Activated CD4-positive, alpha-beta T cell treated with anti-CD3 and anti-CD28 coated beads for 36 hours (primary cell): ENCODE measurements at regions not wholly inside any gene's neighbourhood (a gene's known extent, or its start where the extent isn't known, plus 50 kb on each side); places are given as distances from the start of the nearest gene placed in this dataset.
"Not testable (repeated sequence)": the region's sequence is repeated elsewhere in the genome, so short reads cannot be mapped to it uniquely, and the experiment has no call there.

Source experiments
- ATAC-seq: fragments of 200-7000 bp; cut with Tn5 transposase; one replicate; pipeline ENCODE4 v1.10.0; 2021; ENCODE audit warnings: mild to moderate bottlenecking, moderate library complexity
- CTCF ChIA-PET: fragments of 350-600 bp; sonication (Branson Sonifier 250); formaldehyde crosslinking; loops from one replicate; lab custom pipeline; 2021; ENCODE audit warnings: antibody characterized with exemption; lab: Charles Lee
- POLR2A ChIA-PET: fragments of 350-600 bp; sonication (Branson Sonifier 250); formaldehyde crosslinking; loops from one replicate; lab custom pipeline; 2021; ENCODE audit warnings: antibody characterized with exemption, inconsistent platforms; lab: Charles Lee
- DNase-seq: peaks from one replicate; pipeline ENCODE4 v3.0.0-alpha.2; 2020
- H3K27ac Mint-ChIP-seq: one replicate; pipeline ENCODE4 v1.8.0; 2021; ENCODE audit warnings: mixed read lengths
- H3K27me3 Mint-ChIP-seq: one replicate; pipeline ENCODE4 v1.8.0; 2021; ENCODE audit warnings: mixed read lengths
- H3K36me3 Mint-ChIP-seq: one replicate; pipeline ENCODE4 v1.8.0; 2021; ENCODE audit warnings: low read depth, mixed read lengths
- H3K4me1 Mint-ChIP-seq: one replicate; pipeline ENCODE4 v1.8.0; 2021; ENCODE audit warnings: mixed read lengths
- H3K4me3 Mint-ChIP-seq: one replicate; pipeline ENCODE4 v1.8.0; 2021; ENCODE audit warnings: mild to moderate bottlenecking, moderate library complexity, mixed read lengths
- H3K9me3 Mint-ChIP-seq: one replicate; pipeline ENCODE4 v1.8.0; 2021; ENCODE audit warnings: low read depth, mixed read lengths
- intact Hi-C, 2 experiments: fragments of 100-400 bp; cut with DNase I in 1 of 2; cut with micrococcal nuclease in 1 of 2; formaldehyde crosslinking; loops; one replicate each; pipeline versions ENCODE4 v1.14.2 to v1.15.1; 2022 to 2024; cut with DNase I, micrococcal nuclease

DNA sequence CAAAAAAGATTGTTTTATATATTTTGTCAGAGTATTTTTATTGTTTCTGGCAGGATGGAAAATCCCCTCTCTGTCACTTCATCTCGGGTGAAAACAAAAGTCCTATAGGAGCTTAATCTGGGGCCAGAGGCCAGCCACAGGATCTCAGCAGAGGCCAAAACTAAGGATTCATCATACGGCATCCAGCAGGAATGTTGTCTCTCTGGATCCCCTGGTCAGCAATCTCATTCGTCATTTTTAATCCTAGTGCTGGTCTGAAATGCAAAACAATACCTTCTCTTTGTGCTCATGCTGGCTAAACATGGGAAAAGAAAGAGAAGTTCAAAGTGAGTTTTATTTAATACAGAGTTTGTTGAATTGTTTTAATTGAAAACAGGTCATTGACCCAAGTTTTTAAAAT lies 482.5 kb upstream of the AUTS2 start:
- DNase-seq (no peak), ATAC-seq (no peak)
- Mint-ChIP-seq H3K27ac (no peak overlapping the region), H3K4me1 (no peaks in the 10 kb centered on the region), H3K9me3 (peaks cover 4% of the 10 kb centered on the region), H3K27me3 (no peaks in the 10 kb centered on the region), H3K36me3 (no peaks in the 10 kb centered on the region), H3K4me3 (no peak overlapping the region)
- ChIA-PET CTCF (no interaction called here), POLR2A (no interaction called here)
- intact Hi-C loops = no loop called here

DNA sequence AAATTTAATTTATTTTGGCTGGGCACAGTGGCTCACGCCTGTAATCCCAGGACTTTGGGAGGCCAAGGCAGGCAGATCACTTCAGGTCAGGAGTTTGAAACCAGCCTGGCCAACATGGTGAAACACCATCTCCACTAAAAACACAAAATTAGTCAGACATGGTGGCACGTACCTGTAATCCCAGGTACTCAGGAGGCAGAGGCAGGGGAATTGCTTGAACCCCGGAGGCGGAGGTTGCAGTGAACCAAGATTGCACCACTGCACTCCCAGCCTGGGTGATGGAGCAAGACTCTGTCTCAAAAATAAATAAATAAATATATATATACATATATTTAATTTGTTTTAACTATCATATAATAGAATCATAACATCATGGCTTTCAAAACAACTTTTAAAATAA lies 482.1 kb upstream of the AUTS2 start:
- CTCF ChIA-PET, H3K27ac Mint-ChIP-seq, POLR2A ChIA-PET, H3K9me3 Mint-ChIP-seq, H3K4me3 Mint-ChIP-seq, H3K27me3 Mint-ChIP-seq, intact Hi-C loops, ATAC-seq, H3K4me1 Mint-ChIP-seq, DNase-seq, H3K36me3 Mint-ChIP-seq: not testable (repeated sequence)

DNA sequence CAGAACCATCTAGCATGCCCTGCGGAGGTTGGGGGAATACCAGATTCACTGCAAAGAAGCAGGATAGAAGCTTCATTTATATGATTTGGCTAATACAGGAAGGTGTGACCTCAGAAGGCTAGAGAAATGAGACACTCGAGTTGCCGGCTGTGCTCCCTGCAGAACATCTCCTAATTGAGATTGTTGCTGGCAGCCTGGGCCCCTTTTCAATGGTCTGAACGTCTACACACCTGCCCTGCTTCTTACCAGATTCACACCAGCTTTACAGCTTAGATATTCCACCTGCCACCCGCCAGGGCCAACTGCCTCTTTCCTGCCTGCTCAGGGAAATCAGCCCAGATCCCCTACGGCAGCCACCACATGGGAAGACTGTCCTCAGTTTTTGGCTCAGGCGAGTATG lies 475.3 kb upstream of the AUTS2 start:
- Mint-ChIP-seq H3K9me3 (peaks cover 4% of the 10 kb centered on the region), H3K27ac (no peak overlapping the region), H3K4me3 (no peak overlapping the region), H3K27me3 (peaks cover 4% of the 10 kb centered on the region), H3K36me3 (no peaks in the 10 kb centered on the region), H3K4me1 (no peaks in the 10 kb centered on the region)
- ATAC-seq (no peak), DNase-seq (no peak)
- intact Hi-C loops = no loop called here
- POLR2A ChIA-PET = no interaction called here
- CTCF ChIA-PET = no interaction called here

DNA sequence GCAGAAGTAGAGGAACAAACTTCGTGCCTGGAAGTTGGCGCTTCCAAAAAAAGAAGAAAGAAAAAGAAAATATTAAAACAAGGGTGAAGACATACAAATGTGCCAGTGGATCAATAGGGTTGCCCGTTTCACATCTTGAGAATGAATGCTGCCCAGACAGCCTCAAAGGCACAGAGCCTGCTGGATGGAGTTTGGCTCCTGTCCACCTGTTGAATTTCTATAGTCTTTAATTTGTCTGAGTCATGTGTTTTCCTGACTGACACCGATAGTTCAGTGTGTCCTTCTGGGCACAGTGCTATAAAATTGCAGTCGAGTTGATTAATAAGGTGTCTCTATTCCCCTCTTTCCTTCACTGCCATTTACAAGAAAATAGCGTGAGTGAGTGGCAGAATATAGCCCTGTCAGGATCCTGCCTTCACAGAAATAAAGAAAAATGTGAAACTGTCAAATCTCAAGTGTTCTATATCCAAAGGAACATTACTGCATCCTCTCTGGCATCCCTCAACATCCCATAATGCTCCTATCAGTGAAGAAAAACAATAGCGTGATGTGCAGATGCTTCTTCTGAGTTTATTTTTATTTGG lies 471.3 kb upstream of the AUTS2 start:
- ChIA-PET CTCF (no interaction called here), POLR2A (no interaction called here)
- Mint-ChIP-seq H3K27ac (no peak overlapping the region), H3K36me3 (no peaks in the 10 kb centered on the region), H3K4me3 (no peak overlapping the region), H3K4me1 (peaks cover 4% of the 10 kb centered on the region), H3K9me3 (peaks cover 7% of the 10 kb centered on the region), H3K27me3 (peaks cover 6% of the 10 kb centered on the region)
- ATAC-seq (no peak), DNase-seq (no peak)
- intact Hi-C loops = no loop called here

DNA sequence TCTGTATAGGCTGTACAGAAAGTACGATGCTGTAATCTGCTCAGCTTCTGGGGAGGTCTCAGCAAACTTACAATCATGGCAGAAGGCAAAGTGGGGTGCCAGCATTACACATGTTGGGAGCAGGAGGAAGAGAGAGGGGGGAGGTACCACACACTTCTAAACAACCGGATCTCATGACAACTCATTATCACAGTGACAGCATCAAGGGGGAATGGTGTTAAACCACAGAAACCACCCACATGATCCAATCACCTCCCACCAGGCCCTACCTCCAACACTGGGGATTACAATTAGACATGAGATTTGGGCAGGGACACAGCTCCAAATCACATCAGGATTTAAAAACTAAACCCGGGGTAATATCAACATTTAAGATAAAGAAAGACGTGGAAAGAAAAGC lies 468.8 kb upstream of the AUTS2 start:
- DNase-seq (no peak), ATAC-seq (no peak)
- no peak overlapping the region for H3K27ac Mint-ChIP-seq
- H3K4me3 Mint-ChIP-seq = no peak overlapping the region
- H3K27me3 Mint-ChIP-seq = peaks cover 11% of the 10 kb centered on the region
- peaks cover 7% of the 10 kb centered on the region for H3K9me3 Mint-ChIP-seq
- H3K4me1 Mint-ChIP-seq = peaks cover 4% of the 10 kb centered on the region
- ChIA-PET POLR2A (no interaction called here), CTCF (no interaction called here)
- no peaks in the 10 kb centered on the region for H3K36me3 Mint-ChIP-seq
- intact Hi-C loops = no loop called here

DNA sequence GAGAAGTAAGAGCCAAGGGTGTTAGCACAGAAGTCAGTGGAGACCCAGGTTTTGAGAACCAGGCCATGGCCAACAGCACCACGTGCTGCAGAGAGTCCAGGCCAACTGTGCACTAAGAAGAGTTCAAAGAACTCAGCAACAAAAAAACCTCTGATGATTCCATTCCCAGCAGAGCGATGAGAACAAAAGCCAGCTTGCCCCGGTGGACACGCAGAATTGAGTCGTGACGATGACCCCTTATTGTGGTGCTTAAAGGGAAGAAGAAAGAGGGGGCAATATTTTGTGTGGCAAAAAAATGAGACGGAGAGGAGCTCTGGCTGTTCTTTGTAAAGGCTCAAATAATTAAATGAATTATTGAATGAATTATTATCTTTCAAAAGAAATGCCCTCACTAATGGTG lies 468.3 kb upstream of the AUTS2 start:
- CTCF ChIA-PET = no interaction called here
- no peak overlapping the region for H3K27ac Mint-ChIP-seq
- intact Hi-C loops = no loop called here
- ATAC-seq = no peak
- H3K4me3 Mint-ChIP-seq = no peak overlapping the region
- peaks cover 4% of the 10 kb centered on the region for H3K4me1 Mint-ChIP-seq
- peaks cover 11% of the 10 kb centered on the region for H3K27me3 Mint-ChIP-seq
- POLR2A ChIA-PET = no interaction called here
- no peak for DNase-seq
- peaks cover 7% of the 10 kb centered on the region for H3K9me3 Mint-ChIP-seq
- H3K36me3 Mint-ChIP-seq = no peaks in the 10 kb centered on the region

DNA sequence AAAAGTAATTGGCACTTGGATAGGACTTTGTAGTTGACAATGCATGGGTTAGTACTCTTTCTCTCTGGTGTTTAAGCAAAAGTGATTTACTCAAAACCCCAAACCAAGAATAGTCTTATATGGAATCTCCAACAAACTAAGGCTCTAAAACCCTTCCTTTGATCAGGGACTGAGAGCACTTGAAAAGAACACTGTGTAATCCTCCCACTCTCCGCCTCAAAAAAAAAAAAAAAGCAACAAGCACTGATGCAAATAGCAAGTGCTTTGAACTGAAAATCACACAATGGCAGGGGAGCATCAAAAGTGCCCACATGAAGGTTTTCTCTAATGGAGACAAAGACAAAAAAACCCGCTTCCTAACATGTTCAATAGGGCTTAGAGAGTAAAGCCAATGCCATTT lies 467.9 kb upstream of the AUTS2 start:
- peaks cover 4% of the 10 kb centered on the region for H3K4me1 Mint-ChIP-seq
- H3K36me3 Mint-ChIP-seq = no peaks in the 10 kb centered on the region
- H3K9me3 Mint-ChIP-seq = peaks cover 7% of the 10 kb centered on the region
- no peak for ATAC-seq
- no peak overlapping the region for H3K27ac Mint-ChIP-seq
- ChIA-PET POLR2A (no interaction called here), CTCF (no interaction called here)
- intact Hi-C loops = no loop called here
- H3K4me3 Mint-ChIP-seq = no peak overlapping the region
- DNase-seq = no peak
- peaks cover 11% of the 10 kb centered on the region for H3K27me3 Mint-ChIP-seq

DNA sequence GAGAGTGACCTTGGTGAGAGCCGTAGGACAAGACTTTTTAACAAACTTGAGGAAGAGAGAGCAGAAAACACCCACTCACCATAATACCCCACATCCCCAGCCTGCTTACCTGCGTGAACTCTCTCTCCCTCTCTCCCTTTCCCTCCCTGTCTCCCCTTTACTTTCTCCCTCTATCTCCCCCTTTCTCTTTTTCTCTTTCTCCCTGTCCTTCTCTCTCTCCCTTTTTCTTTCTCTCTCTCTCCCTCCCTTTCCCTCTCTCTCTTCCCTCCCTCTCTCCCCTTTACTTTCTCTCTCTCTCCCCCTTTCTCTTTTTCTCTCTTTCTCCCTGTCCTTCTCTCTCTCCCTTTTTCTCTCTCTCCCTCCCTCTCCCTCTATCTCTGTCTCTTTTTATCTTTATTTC lies 464.0 kb upstream of the AUTS2 start:
- peaks cover 4% of the 10 kb centered on the region for H3K4me1 Mint-ChIP-seq
- intact Hi-C loops = no loop called here
- H3K27me3 Mint-ChIP-seq = peaks cover 5% of the 10 kb centered on the region
- ChIA-PET POLR2A (no interaction called here), CTCF (no interaction called here)
- H3K9me3 Mint-ChIP-seq = peaks cover 13% of the 10 kb centered on the region
- ATAC-seq (no peak), DNase-seq (no peak)
- no peak overlapping the region for H3K27ac Mint-ChIP-seq
- no peak overlapping the region for H3K4me3 Mint-ChIP-seq
- peaks cover 3% of the 10 kb centered on the region for H3K36me3 Mint-ChIP-seq

DNA sequence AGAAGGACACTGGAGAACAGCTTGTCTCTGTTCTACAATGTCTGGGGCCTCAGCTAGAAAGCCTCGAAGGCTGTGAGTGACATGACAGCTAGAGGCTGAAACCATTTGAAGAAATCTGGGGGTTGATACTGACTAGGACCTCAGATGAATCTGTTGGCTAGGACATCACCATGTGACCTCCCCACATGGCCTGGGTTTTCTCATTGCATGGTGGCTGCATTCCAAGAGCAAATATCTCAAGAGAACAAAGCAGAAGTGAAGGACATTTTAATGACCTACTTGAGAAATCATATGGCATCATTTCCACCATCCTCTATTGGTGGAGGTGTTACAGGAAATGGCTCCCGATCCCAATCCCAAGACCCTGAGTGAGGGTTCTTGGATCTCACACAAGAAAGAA lies 450.6 kb upstream of the AUTS2 start:
- DNase-seq (no peak), ATAC-seq (no peak)
- intact Hi-C loops = no loop called here
- no peaks in the 10 kb centered on the region for H3K27me3 Mint-ChIP-seq
- H3K9me3 Mint-ChIP-seq = peaks cover 7% of the 10 kb centered on the region
- no peak overlapping the region for H3K27ac Mint-ChIP-seq
- ChIA-PET POLR2A (no interaction called here), CTCF (no interaction called here)
- H3K4me3 Mint-ChIP-seq = no peak overlapping the region
- H3K4me1 Mint-ChIP-seq = no peaks in the 10 kb centered on the region
- H3K36me3 Mint-ChIP-seq = no peaks in the 10 kb centered on the region

DNA sequence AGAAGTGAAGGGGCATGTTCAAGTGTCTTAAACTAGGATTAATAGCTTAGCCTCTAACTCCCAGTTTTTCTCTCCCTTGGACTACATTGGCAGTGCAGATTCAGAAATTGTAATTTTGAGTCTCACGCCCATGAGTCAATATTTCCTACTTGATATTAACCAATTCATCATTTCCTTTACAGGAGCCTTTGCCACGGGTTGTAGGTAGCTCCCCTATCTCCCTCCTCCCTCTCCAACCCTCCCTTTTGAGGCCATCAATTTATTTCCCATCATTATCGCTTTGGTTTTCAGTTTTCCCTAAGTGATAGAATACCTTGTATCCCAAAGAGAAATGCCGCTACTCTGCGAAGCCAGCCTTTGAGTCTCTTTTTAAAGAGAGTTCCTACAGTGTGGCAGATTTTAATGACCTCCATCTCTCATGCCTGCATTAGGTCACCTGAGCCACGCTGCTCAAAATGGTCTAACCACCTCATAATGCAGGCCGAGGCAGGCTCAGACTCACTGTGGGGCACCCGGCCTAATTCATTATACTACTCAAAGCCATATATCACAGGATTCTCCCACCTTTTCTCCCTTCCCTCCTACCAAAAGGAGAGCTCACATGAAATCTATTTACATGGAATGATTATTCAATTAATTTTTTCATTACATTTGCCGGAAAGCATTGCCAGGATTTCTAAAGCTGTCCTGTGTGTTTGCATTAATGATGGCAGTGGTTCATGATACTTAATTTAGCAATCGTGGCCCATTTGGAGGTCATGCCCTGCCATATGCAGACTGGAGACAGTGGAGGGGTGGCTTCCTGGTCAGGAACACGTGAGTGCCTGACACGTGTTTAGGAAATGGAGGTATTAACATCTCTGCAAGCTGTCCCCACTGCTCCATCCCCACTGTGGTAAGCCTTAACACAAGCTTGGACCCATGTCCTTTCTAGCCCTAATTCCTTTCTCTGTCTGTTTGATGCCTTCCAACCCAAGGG lies 448.2 kb upstream of the AUTS2 start:
- H3K27ac Mint-ChIP-seq = no peak overlapping the region
- ATAC-seq (no peak), DNase-seq (no peak)
- H3K27me3 Mint-ChIP-seq = no peaks in the 10 kb centered on the region
- intact Hi-C loops = no loop called here
- no peaks in the 10 kb centered on the region for H3K36me3 Mint-ChIP-seq
- H3K9me3 Mint-ChIP-seq = peaks cover 7% of the 10 kb centered on the region
- POLR2A ChIA-PET = no interaction called here
- CTCF ChIA-PET = no interaction called here
- no peaks in the 10 kb centered on the region for H3K4me1 Mint-ChIP-seq
- no peak overlapping the region for H3K4me3 Mint-ChIP-seq

DNA sequence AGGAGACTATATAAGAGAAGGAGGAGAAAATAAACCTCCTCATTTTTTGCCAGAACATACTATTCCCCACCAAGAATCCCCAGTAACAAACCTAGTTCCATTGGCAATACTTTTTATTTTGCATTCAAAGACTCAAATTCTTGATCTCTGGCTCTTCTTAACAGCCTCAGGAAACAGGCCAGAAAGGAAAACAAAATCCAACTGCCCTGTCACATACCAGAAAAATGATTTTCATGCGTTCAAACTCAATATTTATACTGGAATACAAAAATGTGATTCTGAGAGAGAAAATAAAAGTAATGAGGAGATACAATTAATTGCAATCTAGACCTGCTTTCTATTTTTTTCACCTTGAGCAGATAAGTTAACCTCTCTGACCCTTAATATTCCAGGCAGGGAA lies 435.9 kb upstream of the AUTS2 start:
- Mint-ChIP-seq H3K36me3 (no peaks in the 10 kb centered on the region), H3K4me3 (no peak overlapping the region), H3K27ac (no peak overlapping the region), H3K27me3 (no peaks in the 10 kb centered on the region), H3K4me1 (no peaks in the 10 kb centered on the region), H3K9me3 (peaks cover 4% of the 10 kb centered on the region)
- DNase-seq (no peak), ATAC-seq (no peak)
- POLR2A ChIA-PET = no interaction called here
- intact Hi-C loops = no loop called here
- CTCF ChIA-PET = interaction anchor here (0.7 kb wide), 1 partner anchor 12 kb away, joined by 3 read pairs; no protein-coding TSS in a partner anchor
